GM23248 (cell line): ENCODE measurements at regions not wholly inside any gene's neighbourhood (a gene's known extent, or its start where the extent isn't known, plus 50 kb on each side); places are given as distances from the start of the nearest gene placed in this dataset.

Source experiments
- EZH2 ChIP-seq: fragments of 200-600 bp; sonication (generic); IDR thresholded peaks from 2 replicates; pipeline ENCODE4 v1.6.1; 2018; ENCODE audit warnings: antibody characterized with exemption, mild to moderate bottlenecking; ENCODE audit not compliant: insufficient read depth, poor library complexity, severe bottlenecking
- EZH2phosphoT487 ChIP-seq: fragments of 200-600 bp; sonication (generic); IDR thresholded peaks from 2 replicates; pipeline ENCODE4 v1.6.1; 2018; ENCODE audit warnings: antibody characterized with exemption, moderate library complexity, mild to moderate bottlenecking, low read depth; ENCODE audit not compliant: insufficient read depth

DNA sequence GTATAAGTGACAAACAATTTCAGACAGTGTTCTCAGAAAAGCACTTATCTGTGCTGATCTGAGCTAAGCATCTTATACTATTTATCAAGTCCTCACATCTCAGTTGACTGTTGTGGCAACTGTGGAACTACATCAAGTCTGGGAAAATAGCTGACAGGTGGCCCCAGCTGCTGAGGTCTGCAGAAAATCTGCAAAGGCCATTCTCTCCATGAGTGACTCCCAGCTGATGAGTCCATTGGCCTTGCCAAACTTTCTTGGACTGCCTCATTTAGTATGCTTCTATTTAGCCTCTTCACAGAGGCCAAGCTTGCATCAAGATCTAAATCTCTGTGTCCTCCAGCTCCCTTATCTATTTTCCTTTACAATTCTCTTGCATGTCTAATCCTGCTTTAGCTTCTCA lies 174.5 kb upstream of the RBM19 start:
- no peak for TF ChIP-seq EZH2
- TF ChIP-seq EZH2phosphoT487 = no peak
